Ishikawa (cell line): ENCODE measurements at regions not wholly inside any gene's neighbourhood (a gene's known extent, or its start where the extent isn't known, plus 50 kb on each side); places are given as distances from the start of the nearest gene placed in this dataset.

Experiments used
- CEBPB ChIP-seq: IDR thresholded peaks from 2 replicates; pipeline ENCODE4 v1.6.1; 2012
- CREB1 ChIP-seq: IDR thresholded peaks from 2 replicates; pipeline ENCODE4 v1.6.1; 2012; ENCODE audit warnings: low read depth
- EGR1 ChIP-seq: IDR thresholded peaks from 2 replicates; pipeline ENCODE4 v1.6.1; 2012
- EP300 ChIP-seq: IDR thresholded peaks from 2 replicates; pipeline ENCODE4 v1.6.1; 2012; ENCODE audit warnings: borderline replicate concordance
- FOXM1 ChIP-seq: IDR thresholded peaks from 2 replicates; pipeline ENCODE4 v1.6.1; 2012; ENCODE audit warnings: low read depth, borderline replicate concordance
- MAX ChIP-seq: IDR thresholded peaks from 2 replicates; pipeline ENCODE4 v1.6.1; 2012
- NFIC ChIP-seq: IDR thresholded peaks from 2 replicates; pipeline ENCODE4 v1.6.1; 2012
- RAD21 ChIP-seq: IDR thresholded peaks from 2 replicates; pipeline ENCODE4 v1.6.1; 2012; ENCODE audit warnings: low read depth
- TAF1 ChIP-seq: IDR thresholded peaks from 2 replicates; pipeline ENCODE4 v1.6.1; 2012; ENCODE audit warnings: low read depth, mild to moderate bottlenecking
- TCF12 ChIP-seq: IDR thresholded peaks from 2 replicates; pipeline ENCODE4 v1.6.1; 2012; ENCODE audit warnings: low read depth
- TEAD4 ChIP-seq: IDR thresholded peaks from 2 replicates; pipeline ENCODE4 v1.6.1; 2012
- USF1 ChIP-seq: IDR thresholded peaks from 2 replicates; pipeline ENCODE4 v1.6.1; 2012
- YY1 ChIP-seq: IDR thresholded peaks from 2 replicates; pipeline ENCODE4 v1.6.1; 2012; ENCODE audit warnings: low read depth
- ZBTB7A ChIP-seq: IDR thresholded peaks from 2 replicates; pipeline ENCODE4 v1.6.1; 2012; ENCODE audit warnings: low read depth
- TF ChIP-seq, protein P1 (sequence below): IDR thresholded peaks from 2 replicates; pipeline ENCODE4 v1.6.1; 2012; ENCODE audit warnings: low read depth, mild to moderate bottlenecking

GRCh38 chr6:141337191-141337590, 795.5 kb upstream of the GJE1 start:
- no peak for TF ChIP-seq CEBPB
- TF ChIP-seq FOXM1: no peak
- no peak for TF ChIP-seq TCF12
- TF ChIP-seq ZBTB7A: no peak
- TF ChIP-seq TEAD4: no peak

DNA sequence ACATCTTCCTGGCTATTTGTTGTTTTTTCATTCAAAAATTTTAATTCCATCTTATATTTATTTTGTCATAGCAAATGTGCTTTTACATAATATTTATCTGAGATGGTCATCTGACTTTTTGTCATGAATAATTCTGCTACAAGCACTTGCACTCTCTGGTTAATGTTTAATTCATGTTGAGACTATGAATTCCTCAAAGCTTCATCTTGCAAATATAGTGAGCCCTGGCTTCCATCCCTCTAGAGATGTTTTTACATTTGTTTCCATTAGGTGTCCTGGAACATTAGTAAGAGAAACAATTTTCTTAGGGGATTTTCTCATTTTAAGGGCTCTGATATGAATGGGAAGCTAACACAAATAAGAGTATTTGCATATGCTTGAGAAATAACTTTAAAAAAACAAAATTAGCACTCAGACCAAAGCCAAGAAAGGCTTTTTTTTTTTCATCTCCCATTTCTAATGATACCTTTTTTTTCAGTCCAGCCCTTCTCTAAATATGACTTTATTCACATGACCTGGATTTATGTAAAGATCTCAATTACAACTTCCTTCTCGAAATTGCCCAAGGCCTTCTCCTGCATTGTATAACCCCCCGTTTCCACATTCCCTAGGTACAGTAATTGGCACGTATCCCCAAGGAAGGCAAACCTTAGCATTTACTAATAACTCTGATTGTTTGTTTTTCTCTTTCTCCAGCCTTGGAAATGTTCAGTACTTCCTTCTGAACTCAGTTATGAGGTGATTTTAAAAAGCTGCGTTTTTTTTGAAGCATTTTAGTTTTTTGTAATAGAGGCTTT, 797.0 kb upstream of the GJE1 start:
- TF ChIP-seq EGR1 (no peak), FOXM1 (no peak), USF1 (no peak), NFIC (no peak), CREB1 (no peak), TEAD4 (no peak), ZBTB7A (no peak), EP300 (no peak), RAD21 (no peak), YY1 (no peak), TCF12 (no peak), TAF1 (no peak)
- TF ChIP-seq, protein P1, sequence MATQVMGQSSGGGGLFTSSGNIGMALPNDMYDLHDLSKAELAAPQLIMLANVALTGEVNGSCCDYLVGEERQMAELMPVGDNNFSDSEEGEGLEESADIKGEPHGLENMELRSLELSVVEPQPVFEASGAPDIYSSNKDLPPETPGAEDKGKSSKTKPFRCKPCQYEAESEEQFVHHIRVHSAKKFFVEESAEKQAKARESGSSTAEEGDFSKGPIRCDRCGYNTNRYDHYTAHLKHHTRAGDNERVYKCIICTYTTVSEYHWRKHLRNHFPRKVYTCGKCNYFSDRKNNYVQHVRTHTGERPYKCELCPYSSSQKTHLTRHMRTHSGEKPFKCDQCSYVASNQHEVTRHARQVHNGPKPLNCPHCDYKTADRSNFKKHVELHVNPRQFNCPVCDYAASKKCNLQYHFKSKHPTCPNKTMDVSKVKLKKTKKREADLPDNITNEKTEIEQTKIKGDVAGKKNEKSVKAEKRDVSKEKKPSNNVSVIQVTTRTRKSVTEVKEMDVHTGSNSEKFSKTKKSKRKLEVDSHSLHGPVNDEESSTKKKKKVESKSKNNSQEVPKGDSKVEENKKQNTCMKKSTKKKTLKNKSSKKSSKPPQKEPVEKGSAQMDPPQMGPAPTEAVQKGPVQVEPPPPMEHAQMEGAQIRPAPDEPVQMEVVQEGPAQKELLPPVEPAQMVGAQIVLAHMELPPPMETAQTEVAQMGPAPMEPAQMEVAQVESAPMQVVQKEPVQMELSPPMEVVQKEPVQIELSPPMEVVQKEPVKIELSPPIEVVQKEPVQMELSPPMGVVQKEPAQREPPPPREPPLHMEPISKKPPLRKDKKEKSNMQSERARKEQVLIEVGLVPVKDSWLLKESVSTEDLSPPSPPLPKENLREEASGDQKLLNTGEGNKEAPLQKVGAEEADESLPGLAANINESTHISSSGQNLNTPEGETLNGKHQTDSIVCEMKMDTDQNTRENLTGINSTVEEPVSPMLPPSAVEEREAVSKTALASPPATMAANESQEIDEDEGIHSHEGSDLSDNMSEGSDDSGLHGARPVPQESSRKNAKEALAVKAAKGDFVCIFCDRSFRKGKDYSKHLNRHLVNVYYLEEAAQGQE: no peak

DNA sequence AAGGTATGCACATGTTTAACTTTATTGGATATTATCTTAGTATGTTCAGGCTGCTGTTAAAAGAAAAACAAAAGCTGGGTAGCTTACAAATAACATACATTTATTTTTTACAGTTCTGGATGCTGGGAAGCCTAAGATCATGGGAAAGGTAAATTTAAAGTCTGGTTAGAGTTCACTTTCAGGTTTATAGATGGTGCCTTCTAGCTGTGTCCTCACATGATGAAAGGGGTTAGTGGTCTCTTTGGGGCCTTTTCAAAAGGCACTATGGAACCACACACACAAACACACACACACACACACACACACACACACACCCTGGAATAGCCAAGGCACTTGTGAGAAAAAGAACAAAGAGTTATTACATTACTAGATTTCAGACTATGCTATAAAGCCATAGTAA, 805.8 kb upstream of the GJE1 start:
- TF ChIP-seq YY1 (no peak), ZBTB7A (no peak), CEBPB (no peak), NFIC (no peak), EP300 (no peak), EGR1 (no peak), TEAD4 (no peak), TAF1 (no peak), CREB1 (no peak), TCF12 (no peak), FOXM1 (no peak), RAD21 (no peak), MAX (no peak), USF1 (no peak)
- TF ChIP-seq, protein P1: no peak

DNA sequence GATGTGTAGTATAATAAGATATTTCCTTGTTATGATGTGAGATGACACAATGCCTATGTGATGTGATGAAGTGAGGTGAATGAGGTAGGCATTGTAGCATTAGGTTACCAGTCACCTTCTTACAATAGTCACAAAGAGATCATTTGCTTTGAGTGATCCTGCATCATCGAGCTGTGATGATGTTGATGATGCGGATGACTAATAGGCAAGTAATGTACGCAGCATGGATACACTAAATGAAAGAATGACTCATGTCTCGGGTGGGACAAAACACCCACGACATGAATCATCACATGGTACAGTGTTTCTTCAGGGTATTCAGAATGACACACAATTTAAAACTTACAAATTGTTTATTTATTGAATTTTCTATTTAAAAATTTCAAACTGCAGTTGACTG, 806.3 kb upstream of the GJE1 start:
- TF ChIP-seq TEAD4 (peak; percentile 75), CEBPB (0 out of 2 replicates have a peak, but pooled peaks have one; percentile 8), CREB1 (peak; percentile 61), TAF1 (no peak), TCF12 (0 out of 2 replicates have a peak, but pooled peaks have one; percentile 36), FOXM1 (peak; percentile 52; the same call in 1 of the 2 replicates), EP300 (peak; percentile 80; the same call in 1 of the 2 replicates), MAX (0 out of 2 replicates have a peak, but pooled peaks have one; percentile 21)
- TF ChIP-seq, protein P1: no peak
